Globus pallidus (tissue), 1 donor: ENCODE measurements at regions not wholly inside any gene's neighbourhood (a gene's known extent, or its start where the extent isn't known, plus 50 kb on each side); places are given as distances from the start of the nearest gene placed in this dataset.
"Not testable (repeated sequence)": the region's sequence is repeated elsewhere in the genome, so short reads cannot be mapped to it uniquely, and the experiment has no call there.

Experiments
- DNase-seq: peaks from one replicate; pipeline ENCODE4 v3.0.0-alpha.2; 2015; ENCODE audit warnings: low spot score

- DNase-seq, result no peak
Measured at GRCh38 chr16:11414815-11415775, 69.8 kb downstream of the RMI2 start.

DNA sequence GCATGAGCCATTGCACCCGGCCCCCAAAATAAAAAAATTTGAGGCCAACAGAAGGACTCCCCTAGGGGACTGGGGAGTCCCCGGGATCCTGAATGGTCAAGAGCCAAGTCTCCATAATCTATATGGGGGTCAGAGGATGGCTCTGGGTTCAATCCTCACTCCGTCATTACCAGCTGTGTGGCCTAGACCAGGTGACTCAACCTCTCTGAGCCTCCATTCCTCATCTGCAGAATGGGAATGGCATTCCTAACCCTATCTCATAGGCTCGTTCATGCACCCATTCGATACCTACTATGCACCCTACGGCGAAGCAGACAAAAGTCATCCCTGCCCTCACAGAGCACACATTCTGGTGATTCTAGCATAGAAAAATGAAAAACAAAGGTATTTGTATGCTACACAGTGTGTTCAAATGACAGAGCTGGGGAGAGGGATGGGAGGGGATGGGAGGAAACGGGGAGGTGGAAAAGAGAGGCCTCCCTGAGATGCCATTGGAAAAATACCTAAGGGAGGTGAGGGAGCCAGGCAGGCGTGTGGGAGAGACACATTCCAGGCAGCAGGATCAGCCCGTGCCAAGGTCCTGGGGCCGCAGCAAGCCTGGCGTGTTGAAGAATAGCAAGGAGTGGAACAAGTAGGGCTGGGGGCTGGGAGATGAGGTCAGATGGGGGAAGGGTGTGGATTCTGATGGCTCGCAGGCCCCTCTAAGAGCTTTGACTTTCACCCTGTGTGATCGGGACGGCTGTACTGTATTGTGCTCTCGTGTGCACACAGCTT is 71.2 kb downstream of the RMI2 start:
- no peak for DNase-seq

- DNase-seq, result no peak
Measured at GRCh38 chr16:11417487-11417886, 72.2 kb downstream of the RMI2 start.

- DNase-seq, result no peak
Measured at GRCh38 chr16:11418506-11418905, 73.2 kb downstream of the RMI2 start.

GRCh38 chr16:11420067-11420466 is 74.8 kb downstream of the RMI2 start:
- not testable (repeated sequence) for DNase-seq

- DNase-seq, result no peak
Measured at GRCh38 chr16:11420895-11421294, 75.6 kb downstream of the RMI2 start.

- DNase-seq, result no peak
Measured at GRCh38 chr16:11422381-11423314, 77.4 kb downstream of the RMI2 start.

DNA sequence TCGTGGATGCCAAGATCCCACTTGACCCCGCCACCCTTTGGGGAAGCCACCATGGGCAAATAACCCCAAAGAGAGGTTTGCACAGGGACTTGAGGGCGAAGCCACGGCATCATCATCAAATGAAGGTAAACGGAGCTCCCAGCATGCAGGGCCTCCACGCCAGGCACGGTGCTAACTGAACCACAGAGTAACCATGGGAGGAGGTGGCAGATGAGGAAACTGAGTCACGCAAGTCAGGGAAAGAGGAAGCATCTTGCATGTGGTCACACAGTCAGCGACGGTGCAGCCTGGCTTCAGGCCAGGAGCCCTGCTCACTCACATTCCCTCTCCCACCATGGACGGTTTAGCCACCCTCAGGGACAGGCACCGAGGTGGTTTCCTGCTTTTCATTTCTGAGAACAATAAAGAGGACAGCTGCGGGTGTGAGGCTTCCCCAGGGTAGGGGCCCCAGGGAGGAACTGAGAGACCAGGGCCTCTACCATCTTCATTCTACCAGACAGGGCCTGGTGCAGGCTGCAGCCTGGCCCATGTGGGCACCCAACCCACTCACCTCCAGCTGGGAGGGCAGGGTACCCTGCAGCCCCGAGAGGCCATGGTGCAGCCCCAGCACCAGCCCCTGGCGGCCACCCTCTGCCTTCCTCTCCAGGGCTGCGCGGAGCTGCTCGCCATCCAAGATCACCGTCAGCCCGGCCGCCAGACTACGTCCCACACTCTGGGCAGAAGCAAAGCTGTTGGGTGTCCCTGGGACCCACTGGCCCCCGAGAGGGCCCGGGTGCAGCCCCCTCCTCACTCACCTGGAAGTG is 78.3 kb downstream of the RMI2 start:
- no peak for DNase-seq

GRCh38 chr16:11424118-11424460 is 78.8 kb downstream of the RMI2 start:
- DNase-seq, result no peak

DNA sequence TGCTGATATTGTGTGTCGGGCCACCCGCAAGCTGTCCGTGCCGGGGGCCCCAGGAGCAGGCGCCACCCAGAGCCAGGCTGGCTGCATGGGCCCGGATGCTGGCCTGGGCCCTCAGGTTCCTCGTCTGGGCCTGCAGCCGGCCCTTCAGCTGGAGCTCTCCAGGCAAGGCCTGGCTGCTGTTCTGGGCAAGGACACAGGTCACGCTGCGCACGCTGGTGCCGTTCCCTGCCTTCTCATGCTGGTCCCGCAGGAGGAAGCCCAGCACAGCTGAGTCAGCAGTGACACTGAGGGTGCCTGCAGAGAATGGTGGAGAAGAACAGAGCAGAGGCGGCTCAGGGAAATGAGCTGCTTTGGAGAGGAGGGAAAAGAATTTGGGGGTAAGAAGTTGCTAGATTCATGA is 79.9 kb downstream of the RMI2 start:
- DNase-seq, result no peak

- DNase-seq, result no peak
Measured at GRCh38 chr16:11428623-11428953, 83.3 kb downstream of the RMI2 start.

- no peak for DNase-seq
Measured at GRCh38 chr16:11429123-11429522, 83.9 kb downstream of the RMI2 start.

GRCh38 chr16:11429823-11430222 is 84.6 kb downstream of the RMI2 start:
- no peak for DNase-seq

DNA sequence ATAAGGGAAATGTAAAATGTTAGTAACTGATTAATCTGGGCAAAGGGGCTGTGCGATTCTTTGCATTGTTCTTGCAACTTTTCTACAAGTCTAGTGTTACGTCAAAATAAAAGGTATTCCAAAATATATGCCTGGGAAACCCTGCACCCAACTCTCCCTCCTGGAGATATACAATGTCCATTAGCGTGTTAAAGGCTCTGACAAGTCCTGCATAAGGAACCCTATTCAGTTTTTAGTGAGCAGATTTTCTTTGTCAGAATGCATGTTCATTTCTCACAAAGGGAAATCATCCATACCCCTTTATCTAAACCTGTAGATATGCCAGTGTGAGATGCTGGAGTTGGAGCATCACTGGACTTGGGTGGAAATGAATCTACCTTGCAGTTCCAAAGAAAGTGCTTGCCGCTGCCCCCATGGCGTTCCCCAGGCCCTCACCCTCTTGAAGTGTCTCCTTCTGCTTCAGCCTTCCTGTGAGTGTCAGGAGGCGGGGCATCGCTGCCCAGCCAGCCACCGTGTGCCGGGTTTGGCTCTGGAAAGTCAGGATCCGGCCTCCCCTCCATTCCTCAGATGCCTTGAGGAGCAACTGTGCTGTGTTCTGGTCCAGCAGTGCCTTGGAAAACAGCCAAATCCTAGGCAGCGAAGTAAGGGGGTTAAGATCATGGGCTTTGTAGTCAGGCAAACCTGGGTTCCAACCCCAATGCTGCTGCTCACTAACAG is 85.5 kb downstream of the RMI2 start:
- no peak for DNase-seq

- no peak for DNase-seq
Measured at GRCh38 chr16:11431915-11432465, 86.7 kb downstream of the RMI2 start.

DNA sequence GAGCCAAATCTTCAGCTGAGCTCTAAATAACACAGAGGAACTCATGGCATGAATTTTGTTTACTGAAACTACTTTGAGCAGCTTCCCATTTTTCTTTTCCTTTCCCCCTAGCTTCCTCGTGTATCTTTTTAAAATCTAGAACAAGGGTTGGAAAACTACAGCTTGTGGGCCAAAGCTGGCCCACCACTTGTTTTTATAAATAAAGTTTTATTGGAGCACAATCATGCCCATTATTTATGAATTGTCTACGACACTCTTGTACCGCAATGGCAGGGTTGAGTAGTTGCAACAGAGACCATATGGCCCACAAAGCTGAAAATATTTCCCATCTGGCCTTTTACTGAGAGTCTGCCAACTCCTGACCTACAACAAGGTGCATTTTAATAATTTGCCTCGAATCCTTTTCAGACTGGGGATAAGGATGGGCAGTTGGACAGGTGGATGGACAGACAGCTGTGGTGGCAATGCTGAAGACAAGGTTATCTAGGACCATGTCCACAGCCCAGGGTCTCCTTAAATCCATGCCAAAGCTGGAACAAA is 87.7 kb downstream of the RMI2 start:
- no peak for DNase-seq

DNA sequence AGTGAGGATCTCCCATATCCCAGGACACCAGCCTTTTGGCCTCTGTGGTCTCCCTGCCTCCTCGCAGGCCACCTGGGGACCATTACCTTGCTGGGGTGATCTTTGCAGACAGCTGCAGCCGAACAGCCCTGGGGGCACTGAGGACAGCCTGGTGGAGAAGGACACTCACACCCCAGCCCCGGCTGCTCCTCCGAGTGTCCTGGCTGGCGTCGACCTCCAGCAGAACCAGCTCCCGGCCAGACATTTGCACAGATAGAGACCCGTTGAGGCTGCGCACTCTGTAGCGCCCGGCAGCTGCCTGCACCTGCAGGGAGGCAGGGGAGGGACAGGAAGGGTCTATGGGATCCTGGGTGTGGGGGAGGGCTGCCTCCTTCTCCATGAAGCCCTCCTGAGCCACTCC is 90.3 kb downstream of the RMI2 start:
- no peak for DNase-seq

GRCh38 chr16:11437069-11437468 is 91.8 kb downstream of the RMI2 start:
- DNase-seq, result no peak

DNA sequence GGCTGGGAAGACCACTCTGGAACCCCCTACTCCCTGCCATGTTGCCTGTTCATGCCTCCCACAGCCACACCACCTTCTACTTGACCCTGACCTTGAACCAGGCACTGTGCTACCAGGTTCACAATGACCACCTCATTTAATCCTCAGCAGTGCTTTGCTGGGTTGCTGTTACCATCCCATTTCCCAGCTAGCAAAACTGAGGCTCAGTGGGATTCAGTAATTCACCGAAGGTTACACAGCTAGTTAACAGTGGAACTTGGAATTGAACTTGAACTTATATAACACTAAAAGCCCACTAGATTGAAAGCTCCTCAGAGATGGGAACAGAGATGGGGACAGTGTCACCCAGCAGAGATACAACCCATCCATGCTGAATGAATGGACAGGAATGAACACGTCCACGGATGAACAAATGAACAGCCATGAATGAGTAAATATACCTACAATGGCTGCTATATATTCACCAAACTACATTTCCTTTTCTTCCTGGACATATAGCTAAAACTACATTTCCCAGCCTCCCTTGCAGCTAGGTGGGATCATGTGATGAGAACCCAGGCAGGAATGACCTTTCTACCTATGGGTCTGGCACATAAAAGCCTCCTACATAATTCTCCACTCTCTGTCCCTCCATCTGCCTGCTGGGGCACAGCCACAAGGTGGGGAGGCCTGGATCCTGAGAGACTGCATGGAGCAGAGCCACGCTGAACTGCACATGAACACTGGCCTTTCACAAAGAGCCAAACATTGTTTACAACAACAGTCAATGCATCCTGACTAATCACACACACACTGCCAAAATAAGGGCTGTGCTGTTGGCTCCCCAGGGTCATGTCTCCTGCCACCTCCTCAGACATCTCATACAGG is 94.8 kb downstream of the RMI2 start:
- DNase-seq, result no peak
